Esophagus muscularis mucosa (tissue), 4 donors: ENCODE measurements at regions not wholly inside any gene's neighbourhood (a gene's known extent, or its start where the extent isn't known, plus 50 kb on each side); places are given as distances from the start of the nearest gene placed in this dataset.

Experiments
- DNase-seq: peaks from one replicate; pipeline ENCODE4 v3.0.0-alpha.2; 2017; ENCODE audit errors: extremely low spot score
- H3K27ac ChIP-seq, 4 donors: fragments of 200-600 bp; sonication (generic); replicated peaks in 1 of 4; 1 replicate in 3 of 4; 2 replicates in 1 of 4; pipeline ENCODE4 v1.5.1; 2016 to 2019; ENCODE audit warnings: mild to moderate bottlenecking in 1 of 4
- H3K27me3 ChIP-seq, 4 donors: fragments of 200-600 bp; sonication (generic); one replicate each; pipeline versions ENCODE4 v1.5.1 to v1.6.0; 2016 to 2019
- H3K36me3 ChIP-seq, 4 donors: fragments of 200-600 bp; sonication (generic); one replicate each; pipeline ENCODE4 v1.5.1; 2016 to 2019
- H3K4me1 ChIP-seq, 4 donors: fragments of 200-600 bp; sonication (generic); one replicate each; pipeline ENCODE4 v1.5.1; 2016 to 2019
- H3K4me3 ChIP-seq, 4 donors: fragments of 200-600 bp; sonication (generic); 1 replicate in 2 of 4; 2 replicates in 2 of 4; pipeline ENCODE4 v1.5.1; 2016 to 2019; ENCODE audit warnings: mild to moderate bottlenecking in 4 of 4, moderate library complexity in 1 of 4
- H3K9me3 ChIP-seq, 4 donors: fragments of 200-600 bp; sonication (generic); 1 replicate in 3 of 4; 2 replicates in 1 of 4; pipeline ENCODE4 v1.5.1; 2016 to 2019
- EP300 ChIP-seq: sonication (generic); formaldehyde crosslinking; IDR thresholded peaks from one replicate; pipeline ENCODE4 v1.6.1; 2017; ENCODE audit warnings: antibody characterized with exemption
- POLR2A ChIP-seq: fragments of 450-650 bp; IDR thresholded peaks from one replicate; pipeline ENCODE4 v1.6.1; 2017; ENCODE audit warnings: antibody characterized with exemption, moderate library complexity, mild to moderate bottlenecking, low read depth
- POLR2AphosphoS5 ChIP-seq, 2 donors: sonication (generic); formaldehyde crosslinking; IDR thresholded peaks; one replicate each; pipeline ENCODE4 v1.6.1; 2017; ENCODE audit warnings: antibody characterized with exemption in 2 of 2
- WGBS: methylation state at CpG from one replicate; pipeline ENCODE4 v1.1.5; 2018; 5-methylcytosine and 5-hydroxymethylcytosine counted together
- intact Hi-C: fragments of 100-400 bp; cut with DNase I; formaldehyde crosslinking; loops from one replicate; pipeline ENCODE4 v1.15.1; 2023
- small RNA-seq, 3 donors: library from RNA; depleted of rRNA; stranded (forward); fragments of <200 nt; gene quantifications; one replicate each; pipeline ENCODE3, GENCODE V24; 2016
- TF ChIP-seq, protein P1 (sequence below), 3 experiments: fragments of 200-600 bp in 2 of 3; fragments of 450-650 bp in 1 of 3; sonication (generic) in 2 of 3; IDR thresholded peaks; one replicate each; pipeline ENCODE4 v1.5.1; 2017 to 2019; ENCODE audit warnings: antibody characterized with exemption in 3 of 3, mild to moderate bottlenecking in 2 of 3, moderate library complexity in 1 of 3

DNA sequence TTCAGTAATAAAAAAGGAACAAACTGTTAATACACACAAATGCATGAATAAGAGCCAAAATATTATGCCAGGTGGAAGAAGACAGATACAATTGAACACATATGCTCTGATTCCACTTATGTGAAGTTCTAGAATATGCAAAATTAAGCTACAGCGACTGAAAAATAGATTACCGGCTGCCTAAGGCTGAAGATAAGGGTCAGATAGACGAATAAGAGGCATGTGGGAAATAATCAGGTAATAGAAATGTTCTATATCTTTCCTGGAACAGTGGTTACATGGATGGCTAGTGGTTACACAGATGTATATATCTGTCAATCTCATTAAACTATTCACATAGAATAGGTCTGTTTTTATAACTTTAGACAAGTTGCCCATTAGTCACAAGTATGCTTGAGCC, 51.9 kb upstream of the REG3G start:
- TF ChIP-seq POLR2A (no peak), POLR2AphosphoS5 (IDR thresholded peaks at IDR 0.05) (no peak), EP300 (no peak)
- TF ChIP-seq, protein P1, sequence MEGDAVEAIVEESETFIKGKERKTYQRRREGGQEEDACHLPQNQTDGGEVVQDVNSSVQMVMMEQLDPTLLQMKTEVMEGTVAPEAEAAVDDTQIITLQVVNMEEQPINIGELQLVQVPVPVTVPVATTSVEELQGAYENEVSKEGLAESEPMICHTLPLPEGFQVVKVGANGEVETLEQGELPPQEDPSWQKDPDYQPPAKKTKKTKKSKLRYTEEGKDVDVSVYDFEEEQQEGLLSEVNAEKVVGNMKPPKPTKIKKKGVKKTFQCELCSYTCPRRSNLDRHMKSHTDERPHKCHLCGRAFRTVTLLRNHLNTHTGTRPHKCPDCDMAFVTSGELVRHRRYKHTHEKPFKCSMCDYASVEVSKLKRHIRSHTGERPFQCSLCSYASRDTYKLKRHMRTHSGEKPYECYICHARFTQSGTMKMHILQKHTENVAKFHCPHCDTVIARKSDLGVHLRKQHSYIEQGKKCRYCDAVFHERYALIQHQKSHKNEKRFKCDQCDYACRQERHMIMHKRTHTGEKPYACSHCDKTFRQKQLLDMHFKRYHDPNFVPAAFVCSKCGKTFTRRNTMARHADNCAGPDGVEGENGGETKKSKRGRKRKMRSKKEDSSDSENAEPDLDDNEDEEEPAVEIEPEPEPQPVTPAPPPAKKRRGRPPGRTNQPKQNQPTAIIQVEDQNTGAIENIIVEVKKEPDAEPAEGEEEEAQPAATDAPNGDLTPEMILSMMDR (IDR thresholded peaks at IDR 0.05): no peak
- H3K27me3 ChIP-seq: no peaks in the 10 kb centered on the region
- WGBS: 89% methylated on average over 3 of the region's 3 CpGs
- H3K27ac ChIP-seq: no peak overlapping the region
- no peaks in the 10 kb centered on the region for H3K36me3 ChIP-seq
- no peaks in the 10 kb centered on the region for H3K4me1 ChIP-seq
- H3K4me3 ChIP-seq: no peak overlapping the region
- H3K9me3 ChIP-seq: no peaks in the 10 kb centered on the region
- DNase-seq: no peak
- intact Hi-C loops: no loop called here

Small RNA genes lying in the stretch of these regions (small RNA-seq; reads per million reads assigned to genes)
- 0 reads per million in 3 donors for gene RNU6-812P
- 0 reads per million in 3 donors for gene RNU6-827P
